BJ (cell line): ENCODE measurements at regions not wholly inside any gene's neighbourhood (a gene's known extent, or its start where the extent isn't known, plus 50 kb on each side); places are given as distances from the start of the nearest gene placed in this dataset.

Experiments
- CTCF ChIA-PET: fragments of 350-600 bp; formaldehyde crosslinking; extraction: SDS; loops from one replicate; lab custom pipeline; 2021; ENCODE audit warnings: antibody characterized with exemption, inconsistent platforms; lab: Yijun Ruan, JAX
- POLR2A ChIA-PET: fragments of 300-600 bp; sonication (Branson Sonifier 250); formaldehyde crosslinking; extraction: SDS; loops from one replicate; lab custom pipeline; 2021; ENCODE audit warnings: antibody characterized with exemption; lab: Charles Lee
- DNase-seq: peaks from one replicate; pipeline ENCODE4 v3.0.0-alpha.2; 2011; ENCODE audit warnings: low read depth
- H3K27me3 ChIP-seq: 2 replicates; pipeline ENCODE4 v1.6.0; 2011; ENCODE audit warnings: low read length; ENCODE audit not compliant: control insufficient read depth, insufficient read depth
- H3K36me3 ChIP-seq: 2 replicates; pipeline ENCODE4 v1.5.1; 2011; ENCODE audit warnings: low read length; ENCODE audit not compliant: control insufficient read depth, insufficient read depth
- H3K4me3 ChIP-seq: 2 replicates; pipeline ENCODE4 v1.5.1; 2011; ENCODE audit warnings: low read depth, mild to moderate bottlenecking, control low read depth, low read length
- TF ChIP-seq, protein P1 (sequence below): IDR thresholded peaks from 2 replicates; pipeline ENCODE4 v1.5.1; 2011; ENCODE audit warnings: low read depth, mild to moderate bottlenecking, control low read depth, inconsistent platforms, low read length, moderate library complexity; ENCODE audit not compliant: insufficient read depth

GRCh38 chr14:87430214-87430613, 562.8 kb downstream of the GALC start:
- POLR2A ChIA-PET: no interaction called here
- H3K27me3 ChIP-seq: no peaks in the 10 kb centered on the region
- H3K36me3 ChIP-seq: no peaks in the 10 kb centered on the region
- no peak overlapping the region for H3K4me3 ChIP-seq
- DNase-seq: no peak
- CTCF ChIA-PET: no interaction called here
- TF ChIP-seq, protein P1, sequence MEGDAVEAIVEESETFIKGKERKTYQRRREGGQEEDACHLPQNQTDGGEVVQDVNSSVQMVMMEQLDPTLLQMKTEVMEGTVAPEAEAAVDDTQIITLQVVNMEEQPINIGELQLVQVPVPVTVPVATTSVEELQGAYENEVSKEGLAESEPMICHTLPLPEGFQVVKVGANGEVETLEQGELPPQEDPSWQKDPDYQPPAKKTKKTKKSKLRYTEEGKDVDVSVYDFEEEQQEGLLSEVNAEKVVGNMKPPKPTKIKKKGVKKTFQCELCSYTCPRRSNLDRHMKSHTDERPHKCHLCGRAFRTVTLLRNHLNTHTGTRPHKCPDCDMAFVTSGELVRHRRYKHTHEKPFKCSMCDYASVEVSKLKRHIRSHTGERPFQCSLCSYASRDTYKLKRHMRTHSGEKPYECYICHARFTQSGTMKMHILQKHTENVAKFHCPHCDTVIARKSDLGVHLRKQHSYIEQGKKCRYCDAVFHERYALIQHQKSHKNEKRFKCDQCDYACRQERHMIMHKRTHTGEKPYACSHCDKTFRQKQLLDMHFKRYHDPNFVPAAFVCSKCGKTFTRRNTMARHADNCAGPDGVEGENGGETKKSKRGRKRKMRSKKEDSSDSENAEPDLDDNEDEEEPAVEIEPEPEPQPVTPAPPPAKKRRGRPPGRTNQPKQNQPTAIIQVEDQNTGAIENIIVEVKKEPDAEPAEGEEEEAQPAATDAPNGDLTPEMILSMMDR: no peak

GRCh38 chr14:87419925-87420324, 573.1 kb downstream of the GALC start:
- ChIA-PET POLR2A (no interaction called here), CTCF (no interaction called here)
- TF ChIP-seq, protein P1: no peak
- no peak for DNase-seq
- H3K27me3 ChIP-seq: no peaks in the 10 kb centered on the region
- H3K36me3 ChIP-seq: no peaks in the 10 kb centered on the region
- H3K4me3 ChIP-seq: no peak overlapping the region

DNA sequence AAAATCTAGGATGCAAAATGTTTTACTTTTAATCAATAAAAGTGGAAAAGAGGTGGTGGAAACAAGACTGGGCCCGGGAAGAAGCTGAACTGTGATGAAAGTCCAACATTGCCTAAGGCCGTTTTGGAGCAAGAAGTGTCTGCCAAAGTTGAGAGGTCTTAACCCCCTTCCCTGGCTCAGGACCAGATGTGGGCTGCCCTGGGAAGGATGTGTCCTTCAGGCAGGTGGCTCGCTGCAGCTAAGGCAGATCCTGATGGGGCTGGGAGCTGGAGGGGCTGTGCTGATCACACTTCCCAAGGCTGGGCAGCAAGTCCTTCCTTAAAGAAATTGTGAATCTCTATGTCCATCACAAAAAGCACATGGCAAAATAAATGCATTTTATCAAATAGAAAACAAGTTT, 581.6 kb downstream of the GALC start:
- H3K27me3 ChIP-seq: no peaks in the 10 kb centered on the region
- no peaks in the 10 kb centered on the region for H3K36me3 ChIP-seq
- no peak for DNase-seq
- H3K4me3 ChIP-seq: no peak overlapping the region
- CTCF ChIA-PET: interaction anchor here (0.7 kb wide), 1 partner anchor 166 kb away, joined by 3 read pairs; no protein-coding TSS in a partner anchor
- TF ChIP-seq, protein P1: no peak
- POLR2A ChIA-PET: no interaction called here

- no peaks in the 10 kb centered on the region for H3K27me3 ChIP-seq
- TF ChIP-seq, protein P1: no peak
- DNase-seq: no peak
- H3K36me3 ChIP-seq: no peaks in the 10 kb centered on the region
- no peak overlapping the region for H3K4me3 ChIP-seq
- ChIA-PET CTCF (no interaction called here), POLR2A (no interaction called here)
Observed at GRCh38 chr14:87409393-87409792, 583.6 kb downstream of the GALC start.

GRCh38 chr14:87407344-87407743, 585.6 kb downstream of the GALC start:
- ChIA-PET CTCF (no interaction called here), POLR2A (no interaction called here)
- no peak for DNase-seq
- TF ChIP-seq, protein P1: no peak
- no peaks in the 10 kb centered on the region for H3K36me3 ChIP-seq
- no peaks in the 10 kb centered on the region for H3K27me3 ChIP-seq
- H3K4me3 ChIP-seq: no peak overlapping the region
